Activated B cell treated with CpG ODN at 0.5 μM for 24 hours (primary cell): ENCODE measurements at regions not wholly inside any gene's neighbourhood (a gene's known extent, or its start where the extent isn't known, plus 50 kb on each side); places are given as distances from the start of the nearest gene placed in this dataset.

Source experiments
- ATAC-seq: fragments of 200-7000 bp; cut with Tn5 transposase; one replicate; pipeline ENCODE4 v1.10.0; 2021; ENCODE audit warnings: low read depth, mild to moderate bottlenecking, moderate library complexity
- CTCF ChIA-PET: fragments of 350-600 bp; sonication (Branson Sonifier 250); formaldehyde crosslinking; loops from one replicate; lab custom pipeline; 2021; ENCODE audit warnings: antibody characterized with exemption; lab: Charles Lee
- POLR2A ChIA-PET: fragments of 350-600 bp; sonication (Branson Sonifier 250); formaldehyde crosslinking; loops from one replicate; lab custom pipeline; 2021; ENCODE audit warnings: antibody characterized with exemption; lab: Charles Lee
- DNase-seq: peaks from one replicate; pipeline ENCODE4 v3.0.0; 2022
- H3K27ac Mint-ChIP-seq: one replicate; pipeline ENCODE4 v1.8.0; 2020; ENCODE audit warnings: mixed read lengths
- H3K27me3 Mint-ChIP-seq: one replicate; pipeline ENCODE4 v1.8.0; 2021; ENCODE audit warnings: mixed read lengths
- H3K36me3 Mint-ChIP-seq: one replicate; pipeline ENCODE4 v1.8.0; 2021; ENCODE audit warnings: low read depth, mixed read lengths
- H3K4me1 Mint-ChIP-seq: one replicate; pipeline ENCODE4 v1.8.0; 2021; ENCODE audit warnings: mixed read lengths
- H3K4me3 Mint-ChIP-seq: one replicate; pipeline ENCODE4 v1.8.0; 2020; ENCODE audit warnings: mild to moderate bottlenecking, mixed read lengths
- H3K9me3 Mint-ChIP-seq: one replicate; pipeline ENCODE4 v1.8.0; 2020; ENCODE audit warnings: mixed read lengths
- intact Hi-C: fragments of 100-400 bp; cut with micrococcal nuclease; formaldehyde crosslinking; loops from one replicate; pipeline ENCODE4 v1.15.1; 2024
- TF ChIP-seq, protein P1 (sequence below): fragments of 200-600 bp; IDR thresholded peaks from one replicate; pipeline ENCODE4 v1.8.0; 2022; ENCODE audit warnings: antibody characterized with exemption, mild to moderate bottlenecking

DNA sequence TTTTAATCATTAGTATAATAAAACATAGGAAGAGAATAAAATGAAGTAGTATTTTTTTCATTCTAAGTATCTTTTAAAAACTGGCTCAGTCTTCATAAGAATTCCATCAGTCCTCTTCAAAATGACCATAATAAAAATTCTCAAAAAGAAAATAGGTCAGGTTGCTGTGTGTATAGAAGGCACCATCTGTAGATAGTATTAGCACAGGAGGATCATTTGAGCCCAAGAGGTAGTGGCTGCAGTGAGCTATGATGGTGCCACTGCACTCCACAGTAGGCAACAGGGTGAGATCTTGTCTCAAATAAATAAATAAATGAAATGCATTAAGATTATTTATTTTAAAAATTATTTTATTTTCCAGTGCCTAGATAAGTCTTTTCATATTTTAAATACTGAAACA, 475.8 kb downstream of the ZNF804A start:
- H3K9me3 Mint-ChIP-seq, result no peaks in the 10 kb centered on the region
- DNase-seq (no peak), ATAC-seq (no peak)
- H3K27me3 Mint-ChIP-seq, result no peaks in the 10 kb centered on the region
- no peaks in the 10 kb centered on the region for H3K36me3 Mint-ChIP-seq
- ChIA-PET POLR2A (no interaction called here), CTCF (no interaction called here)
- intact Hi-C loops, result no loop called here
- H3K4me1 Mint-ChIP-seq, result no peaks in the 10 kb centered on the region
- no peak overlapping the region for H3K4me3 Mint-ChIP-seq
- H3K27ac Mint-ChIP-seq, result no peak overlapping the region
- TF ChIP-seq, protein P1, sequence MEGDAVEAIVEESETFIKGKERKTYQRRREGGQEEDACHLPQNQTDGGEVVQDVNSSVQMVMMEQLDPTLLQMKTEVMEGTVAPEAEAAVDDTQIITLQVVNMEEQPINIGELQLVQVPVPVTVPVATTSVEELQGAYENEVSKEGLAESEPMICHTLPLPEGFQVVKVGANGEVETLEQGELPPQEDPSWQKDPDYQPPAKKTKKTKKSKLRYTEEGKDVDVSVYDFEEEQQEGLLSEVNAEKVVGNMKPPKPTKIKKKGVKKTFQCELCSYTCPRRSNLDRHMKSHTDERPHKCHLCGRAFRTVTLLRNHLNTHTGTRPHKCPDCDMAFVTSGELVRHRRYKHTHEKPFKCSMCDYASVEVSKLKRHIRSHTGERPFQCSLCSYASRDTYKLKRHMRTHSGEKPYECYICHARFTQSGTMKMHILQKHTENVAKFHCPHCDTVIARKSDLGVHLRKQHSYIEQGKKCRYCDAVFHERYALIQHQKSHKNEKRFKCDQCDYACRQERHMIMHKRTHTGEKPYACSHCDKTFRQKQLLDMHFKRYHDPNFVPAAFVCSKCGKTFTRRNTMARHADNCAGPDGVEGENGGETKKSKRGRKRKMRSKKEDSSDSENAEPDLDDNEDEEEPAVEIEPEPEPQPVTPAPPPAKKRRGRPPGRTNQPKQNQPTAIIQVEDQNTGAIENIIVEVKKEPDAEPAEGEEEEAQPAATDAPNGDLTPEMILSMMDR, result no peak

DNA sequence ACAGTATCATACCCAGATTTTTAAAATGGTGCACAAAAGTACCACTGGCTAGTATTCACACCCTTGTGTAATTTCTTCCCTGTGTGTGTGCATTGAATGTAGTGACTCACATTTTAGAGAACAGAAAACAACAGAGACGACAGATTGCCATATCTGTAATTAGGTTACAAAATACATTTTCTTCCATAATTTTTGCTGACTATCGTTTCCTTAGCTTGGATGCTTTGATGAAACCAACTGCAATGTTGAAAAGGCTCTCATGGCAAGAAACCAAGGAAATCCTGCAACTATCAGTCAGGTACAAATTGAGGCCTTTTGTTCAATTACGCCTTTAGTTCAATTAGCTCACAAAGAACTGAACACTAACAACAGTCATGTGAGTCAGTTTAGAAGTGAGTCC, 484.4 kb downstream of the ZNF804A start:
- DNase-seq (no peak), ATAC-seq (no peak)
- ChIA-PET POLR2A (no interaction called here), CTCF (no interaction called here)
- H3K9me3 Mint-ChIP-seq, result no peaks in the 10 kb centered on the region
- no peaks in the 10 kb centered on the region for H3K36me3 Mint-ChIP-seq
- intact Hi-C loops, result no loop called here
- H3K4me1 Mint-ChIP-seq, result no peaks in the 10 kb centered on the region
- H3K4me3 Mint-ChIP-seq, result no peak overlapping the region
- TF ChIP-seq, protein P1, result no peak
- no peak overlapping the region for H3K27ac Mint-ChIP-seq
- H3K27me3 Mint-ChIP-seq, result no peaks in the 10 kb centered on the region

DNA sequence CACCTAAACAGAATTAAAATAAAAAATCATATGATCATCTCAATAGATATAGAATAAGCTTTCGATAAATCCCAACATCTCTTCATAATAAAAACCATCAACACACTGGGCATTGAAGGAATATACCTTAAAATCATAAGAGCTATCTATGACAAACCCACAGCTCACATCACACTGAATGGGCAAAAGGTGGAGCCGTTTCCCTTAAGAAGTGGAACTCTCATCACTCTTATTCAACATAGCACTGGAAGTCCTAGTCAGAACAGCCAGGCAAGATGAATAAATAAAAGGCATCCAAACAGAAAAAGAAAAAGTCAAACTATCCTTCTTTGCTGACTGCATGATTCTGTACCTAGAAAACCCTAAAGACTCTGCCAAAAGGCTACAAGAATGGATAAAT, 510.3 kb downstream of the ZNF804A start:
- Mint-ChIP-seq H3K4me3 (no peak overlapping the region), H3K4me1 (no peaks in the 10 kb centered on the region), H3K36me3 (no peaks in the 10 kb centered on the region), H3K27me3 (no peaks in the 10 kb centered on the region), H3K9me3 (peaks cover 2% of the 10 kb centered on the region), H3K27ac (no peak overlapping the region)
- ATAC-seq (no peak), DNase-seq (no peak)
- TF ChIP-seq, protein P1, result no peak
- CTCF ChIA-PET, result no interaction called here
- POLR2A ChIA-PET, result no interaction called here
- intact Hi-C loops, result no loop called here

DNA sequence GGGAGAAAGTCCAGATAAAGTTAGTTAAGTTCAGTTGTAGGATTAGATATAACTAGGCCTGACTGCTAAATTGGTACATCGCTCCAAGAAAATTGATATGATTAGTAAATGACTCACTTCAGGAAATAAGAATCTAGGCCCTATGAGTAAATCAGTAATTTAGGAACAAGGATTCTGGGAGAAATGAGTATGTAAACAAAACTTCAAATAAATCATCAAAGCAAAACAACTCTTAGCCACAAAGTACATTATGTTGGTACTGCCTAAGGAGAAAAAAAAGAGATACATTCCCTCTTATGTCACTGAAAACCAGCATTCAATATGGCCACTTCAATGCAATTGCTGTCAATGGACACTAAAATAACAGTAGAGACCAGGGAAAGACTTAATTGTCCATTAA, 529.1 kb downstream of the ZNF804A start:
- ChIA-PET CTCF (no interaction called here), POLR2A (no interaction called here)
- H3K9me3 Mint-ChIP-seq, result no peaks in the 10 kb centered on the region
- TF ChIP-seq, protein P1, result no peak
- H3K4me3 Mint-ChIP-seq, result no peak overlapping the region
- no peaks in the 10 kb centered on the region for H3K27me3 Mint-ChIP-seq
- no peaks in the 10 kb centered on the region for H3K36me3 Mint-ChIP-seq
- no peaks in the 10 kb centered on the region for H3K4me1 Mint-ChIP-seq
- DNase-seq (no peak), ATAC-seq (no peak)
- intact Hi-C loops, result no loop called here
- no peak overlapping the region for H3K27ac Mint-ChIP-seq

DNA sequence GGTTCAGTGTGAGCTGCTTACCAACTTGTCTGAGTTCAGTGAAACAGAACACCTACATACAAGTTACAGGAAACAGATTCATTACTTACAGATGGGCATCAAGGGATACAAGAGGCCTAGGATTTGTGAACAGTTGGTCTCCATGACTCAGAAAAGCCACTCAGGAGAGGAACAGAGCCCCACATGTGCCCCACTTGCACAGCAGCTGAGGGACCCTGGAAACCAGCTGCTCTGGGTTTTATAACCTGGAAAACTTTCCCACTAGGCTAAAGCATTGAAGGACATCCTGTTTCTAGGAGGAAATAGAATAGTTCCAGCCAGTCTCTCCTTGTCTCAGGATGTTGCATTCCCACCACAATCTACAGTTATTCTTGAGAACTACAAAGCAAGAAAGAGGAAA, 530.0 kb downstream of the ZNF804A start:
- intact Hi-C loops, result no loop called here
- ATAC-seq, result no peak
- Mint-ChIP-seq H3K36me3 (no peaks in the 10 kb centered on the region), H3K27ac (no peak overlapping the region), H3K9me3 (peaks cover 2% of the 10 kb centered on the region), H3K4me3 (no peak overlapping the region), H3K4me1 (no peaks in the 10 kb centered on the region), H3K27me3 (no peaks in the 10 kb centered on the region)
- DNase-seq, result no peak
- TF ChIP-seq, protein P1, result no peak
- ChIA-PET POLR2A (no interaction called here), CTCF (no interaction called here)
